ENCODE measurements at regions not wholly inside any gene's neighbourhood (a gene's known extent, or its start where the extent isn't known, plus 50 kb on each side); places are given as distances from the start of the nearest gene placed in this dataset.

- H3K79me2 ChIP-seq (ENCODE audit: insufficient read depth, low read length), result no peaks in the 10 kb centered on the region
- H3K4me1 ChIP-seq (ENCODE audit: insufficient read depth, low read length, severe bottlenecking), result no peaks in the 10 kb centered on the region
- H3K27me3 ChIP-seq (ENCODE audit: insufficient read depth, low read length), result no peaks in the 10 kb centered on the region
- no peak overlapping the region for H2AFZ ChIP-seq (ENCODE audit: low read length)
- no peaks in the 10 kb centered on the region for H3K36me3 ChIP-seq (ENCODE audit: insufficient read depth, low read length)
- no peak overlapping the region for H3K27ac ChIP-seq (ENCODE audit: low read depth, low read length, poor library complexity, severe bottlenecking)
- H3K9me2 ChIP-seq (ENCODE audit: low read depth, low read length), result no peaks in the 10 kb centered on the region
- H3K4me3 ChIP-seq (ENCODE audit: low read depth, low read length, poor library complexity, severe bottlenecking), result no peak overlapping the region
- H3K9ac ChIP-seq (ENCODE audit: low read length), result no peak overlapping the region
- H4K20me1 ChIP-seq (ENCODE audit: insufficient read depth, low read length), result no peaks in the 10 kb centered on the region
- no peaks in the 10 kb centered on the region for H3K9me3 ChIP-seq (ENCODE audit: low read length)
- no peak overlapping the region for H3K4me2 ChIP-seq (ENCODE audit: low read length)
- H3F3A ChIP-seq (ENCODE audit: insufficient read depth, low read length), result no peaks in the 10 kb centered on the region
- TF ChIP-seq EZH2 (IDR thresholded peaks at IDR 0.05; ENCODE audit: borderline replicate concordance, low read length) (no peak), CTCF (IDR thresholded peaks at IDR 0.05; ENCODE audit: low read length) (no peak)
Measured at GRCh38 chr20:39646874-39647413, 684.8 kb downstream of the DHX35 start.

GRCh38 chr20:39645131-39645530 is 683.0 kb downstream of the DHX35 start:
- no peaks in the 10 kb centered on the region for H3K79me2 ChIP-seq (ENCODE audit: insufficient read depth, low read length)
- no peaks in the 10 kb centered on the region for H3K4me1 ChIP-seq (ENCODE audit: insufficient read depth, low read length, severe bottlenecking)
- no peak overlapping the region for H2AFZ ChIP-seq (ENCODE audit: low read length)
- H3K27ac ChIP-seq (ENCODE audit: low read depth, low read length, poor library complexity, severe bottlenecking), result no peak overlapping the region
- H3K9me3 ChIP-seq (ENCODE audit: low read length), result no peaks in the 10 kb centered on the region
- H3F3A ChIP-seq (ENCODE audit: insufficient read depth, low read length), result no peaks in the 10 kb centered on the region
- H3K4me2 ChIP-seq (ENCODE audit: low read length), result no peak overlapping the region
- H3K27me3 ChIP-seq (ENCODE audit: insufficient read depth, low read length), result no peaks in the 10 kb centered on the region
- H3K36me3 ChIP-seq (ENCODE audit: insufficient read depth, low read length), result no peaks in the 10 kb centered on the region
- no peak overlapping the region for H3K9ac ChIP-seq (ENCODE audit: low read length)
- no peak overlapping the region for H3K4me3 ChIP-seq (ENCODE audit: low read depth, low read length, poor library complexity, severe bottlenecking)
- no peak for TF ChIP-seq CTCF (IDR thresholded peaks at IDR 0.05; ENCODE audit: low read length)
- no peak for TF ChIP-seq EZH2 (IDR thresholded peaks at IDR 0.05; ENCODE audit: borderline replicate concordance, low read length)
- H4K20me1 ChIP-seq (ENCODE audit: insufficient read depth, low read length), result no peaks in the 10 kb centered on the region
- no peaks in the 10 kb centered on the region for H3K9me2 ChIP-seq (ENCODE audit: low read depth, low read length)

GRCh38 chr20:39643292-39643691 is 681.1 kb downstream of the DHX35 start:
- no peak overlapping the region for H3K4me3 ChIP-seq (ENCODE audit: low read depth, low read length, poor library complexity, severe bottlenecking)

More at GRCh38 chr20:39643292-39643691, 681.1 kb downstream of the DHX35 start:
- no peak for TF ChIP-seq CTCF (IDR thresholded peaks at IDR 0.05; ENCODE audit: low read length)
- TF ChIP-seq EZH2 (IDR thresholded peaks at IDR 0.05; ENCODE audit: borderline replicate concordance, low read length), result no peak
- H3K4me1 ChIP-seq (ENCODE audit: insufficient read depth, low read length, severe bottlenecking), result no peaks in the 10 kb centered on the region
- H3F3A ChIP-seq (ENCODE audit: insufficient read depth, low read length), result no peaks in the 10 kb centered on the region
- H3K27ac ChIP-seq (ENCODE audit: low read depth, low read length, poor library complexity, severe bottlenecking), result no peak overlapping the region
- H4K20me1 ChIP-seq (ENCODE audit: insufficient read depth, low read length), result no peaks in the 10 kb centered on the region
- H2AFZ ChIP-seq (ENCODE audit: low read length), result no peak overlapping the region
- H3K4me2 ChIP-seq (ENCODE audit: low read length), result no peak overlapping the region
- H3K79me2 ChIP-seq (ENCODE audit: insufficient read depth, low read length), result no peaks in the 10 kb centered on the region
- no peaks in the 10 kb centered on the region for H3K27me3 ChIP-seq (ENCODE audit: insufficient read depth, low read length)
- no peaks in the 10 kb centered on the region for H3K9me2 ChIP-seq (ENCODE audit: low read depth, low read length)
- H3K9me3 ChIP-seq (ENCODE audit: low read length), result no peaks in the 10 kb centered on the region
- H3K9ac ChIP-seq (ENCODE audit: low read length), result no peak overlapping the region
- H3K36me3 ChIP-seq (ENCODE audit: insufficient read depth, low read length), result no peaks in the 10 kb centered on the region
